K562 (cell line): ENCODE measurements at regions not wholly inside any gene's neighbourhood (a gene's known extent, or its start where the extent isn't known, plus 50 kb on each side); places are given as distances from the start of the nearest gene placed in this dataset.

Source experiments
- ATAC-seq: fragments of 200-7000 bp; cut with Tn5 transposase; 3 replicates; pipeline ENCODE4 v1.9.1; 2020; ENCODE audit warnings: moderate library complexity
- BruUV-seq: library from RNA; stranded (reverse); fragments of 400-500 nt; replicated peaks from 2 replicates; lab custom pipeline; 2021; lab: Mats Ljungman, UMichigan
- CTCF ChIA-PET: fragments of 300-600 bp; formaldehyde crosslinking; extraction: SDS; loops from one replicate; lab custom pipeline; 2021; ENCODE audit warnings: low intra/inter-chr PET ratio; lab: Yijun Ruan, JAX
- POLR2A ChIA-PET: fragments of 300-600, 350-650 bp; sonication (Branson Sonifier 250); formaldehyde crosslinking; extraction: SDS; loops from one replicate; lab custom pipeline; 2021; ENCODE audit warnings: antibody characterized with exemption, inconsistent platforms; lab: Yijun Ruan, JAX
- DNase-seq, 4 experiments: peaks; one replicate each; pipeline versions ENCODE4 v3.0.0 to v3.0.0-alpha.2; 2011 to 2018; ENCODE audit warnings: low spot score in 3 of 4, mixed read lengths in 3 of 4; ENCODE audit errors: extremely low read depth in 1 of 4
- FAIRE-seq: peaks from 2 replicates; lab custom pipeline; 2011; peaks lifted over from hg19 to GRCh38; lab: Jason Lieb, UNC
- H2AFZ ChIP-seq: 2 replicates; pipeline ENCODE4 v1.6.0; 2011; ENCODE audit warnings: low read depth, low read length, control low read depth, inconsistent platforms
- H3K27ac ChIP-seq: fragments of 200-600 bp; 3 replicates; pipeline ENCODE4 v1.8.0; 2011; ENCODE audit warnings: low read depth, mild to moderate bottlenecking, control low read depth, inconsistent platforms, low read length, moderate library complexity, mixed read lengths; ENCODE audit errors: extremely low read depth
- H3K27me3 ChIP-seq, 2 experiments: fragments of 300-600 bp in 1 of 2; 2 replicates in 1 of 2; 3 replicates in 1 of 2; pipeline versions ENCODE4 v1.6.0 to v1.8.0; 2011; ENCODE audit warnings: inconsistent platforms in 2 of 2, low read length in 2 of 2, mild to moderate bottlenecking in 1 of 2, mixed read lengths in 1 of 2, moderate library complexity in 1 of 2; ENCODE audit not compliant: control insufficient read depth in 2 of 2, insufficient read depth in 2 of 2
- H3K36me3 ChIP-seq: fragments of 300-600 bp; 3 replicates; pipeline ENCODE4 v1.8.0; 2011; ENCODE audit warnings: mild to moderate bottlenecking, low read length, inconsistent platforms; ENCODE audit not compliant: control insufficient read depth, insufficient read depth
- H3K4me1 ChIP-seq, 2 experiments: fragments of 200-600 bp in 1 of 2; replicated peaks in 1 of 2; 2 replicates in 1 of 2; 3 replicates in 1 of 2; pipeline versions ENCODE4 v1.5.1 to v1.8.0; 2011; ENCODE audit warnings: inconsistent platforms in 2 of 2, low read length in 2 of 2, mild to moderate bottlenecking in 1 of 2, mixed read lengths in 1 of 2, moderate library complexity in 1 of 2; ENCODE audit not compliant: control insufficient read depth in 2 of 2, insufficient read depth in 2 of 2
- H3K4me2 ChIP-seq: 2 replicates; pipeline ENCODE4 v1.6.1; 2011; ENCODE audit warnings: low read length, control low read depth, inconsistent platforms, mixed read lengths; ENCODE audit not compliant: insufficient read depth
- H3K4me3 ChIP-seq: fragments of 200-600 bp; sonication (generic), shearing (Covaris generic); 2 replicates; pipeline ENCODE4 v1.5.1; 2016; ENCODE audit warnings: control low read depth, inconsistent platforms
- H3K79me2 ChIP-seq: fragments of 200-600 bp; 3 replicates; pipeline ENCODE4 v1.8.0; 2011; ENCODE audit warnings: low read length, inconsistent platforms; ENCODE audit not compliant: control insufficient read depth, insufficient read depth
- H3K9ac ChIP-seq, 2 experiments: 2 replicates each; pipeline versions ENCODE4 v1.6.0 to v1.6.1; 2011; ENCODE audit warnings: low read depth in 2 of 2, low read length in 2 of 2, control low read depth in 1 of 2, inconsistent platforms in 1 of 2, mild to moderate bottlenecking in 1 of 2, mixed read lengths in 1 of 2; ENCODE audit not compliant: insufficient read depth in 1 of 2
- H3K9me1 ChIP-seq: one replicate; pipeline ENCODE4 v1.6.0; 2011; ENCODE audit warnings: inconsistent platforms, mild to moderate bottlenecking, low read length, moderate library complexity; ENCODE audit not compliant: control insufficient read depth, insufficient read depth
- H3K9me3 ChIP-seq: replicated peaks from 2 replicates; pipeline ENCODE4 v1.5.1; 2011; ENCODE audit warnings: low read depth, low read length, inconsistent platforms; ENCODE audit not compliant: control insufficient read depth, insufficient read depth
- H4K20me1 ChIP-seq: replicated peaks from 2 replicates; pipeline ENCODE4 v1.6.1; 2011; ENCODE audit warnings: low read length, inconsistent platforms, mixed read lengths; ENCODE audit not compliant: control insufficient read depth, insufficient read depth
- CREM ChIP-seq: IDR thresholded peaks from 2 replicates; pipeline ENCODE4 v1.6.1; 2014; ENCODE audit warnings: antibody characterized with exemption, low read depth
- CSDE1 ChIP-seq, 2 experiments: fragments of 450-650 bp; IDR thresholded peaks; 2 replicates each; pipeline ENCODE4 v1.6.1; 2016; ENCODE audit warnings: mild to moderate bottlenecking in 1 of 2
- ELF4 ChIP-seq: fragments of 450-650 bp; formaldehyde crosslinking; IDR thresholded peaks from 2 replicates; pipeline ENCODE4 v1.4.0; 2022; ENCODE audit warnings: missing genetic modification characterization
- NELFE ChIP-seq: IDR thresholded peaks from 2 replicates; pipeline ENCODE4 v1.6.1; 2011; ENCODE audit warnings: mild to moderate bottlenecking; ENCODE audit not compliant: insufficient read depth, insufficient read length
- RBFOX2 ChIP-seq: fragments of 200-400 bp; formaldehyde crosslinking; IDR thresholded peaks from 2 replicates; pipeline ENCODE4 v1.6.1; 2017; ENCODE audit warnings: low read depth, mild to moderate bottlenecking, low read length, moderate library complexity
- RBM17 ChIP-seq: fragments of 200-400 bp; formaldehyde crosslinking; IDR thresholded peaks from 2 replicates; pipeline ENCODE4 v1.6.1; 2017; ENCODE audit warnings: low read depth, mild to moderate bottlenecking, low read length, borderline replicate concordance
- SAP30 ChIP-seq: fragments of 200-600 bp; sonication (generic); IDR thresholded peaks from 2 replicates; pipeline ENCODE4 v1.6.1; 2012; ENCODE audit warnings: borderline replicate concordance, low read depth, mild to moderate bottlenecking, moderate library complexity, low read length, control low read depth, inconsistent platforms; ENCODE audit not compliant: insufficient read depth, poor library complexity, severe bottlenecking
- SMARCB1 ChIP-seq: IDR thresholded peaks from 2 replicates; pipeline ENCODE4 v1.6.1; 2011; ENCODE audit warnings: improper control_type of control experiment, low read depth; ENCODE audit not compliant: insufficient read length
- SREBF1 ChIP-seq: fragments of 150-350 bp; IDR thresholded peaks from 2 replicates; pipeline ENCODE4 v1.6.1; 2014; ENCODE audit warnings: antibody characterized with exemption, low read depth, low read length, borderline replicate concordance
- SRF ChIP-seq, 2 experiments: fragments of 250-450, 450-650 bp in 1 of 2; sonication (Bioruptor Pico) in 1 of 2; sonication (generic) in 1 of 2; formaldehyde crosslinking; IDR thresholded peaks; 2 replicates each; pipeline versions ENCODE4 v1.5.0 to v1.5.1; 2020 to 2022; ENCODE audit warnings: mild to moderate bottlenecking in 1 of 2, missing genetic modification reagents in 1 of 2
- TEAD1 ChIP-seq, 2 experiments: fragments of 450-650 bp in 1 of 2; sonication (generic) in 1 of 2; formaldehyde crosslinking; IDR thresholded peaks; 2 replicates each; pipeline versions ENCODE4 v1.4.0 to v1.8.0; 2020 to 2022; ENCODE audit warnings: mild to moderate bottlenecking in 2 of 2, missing genetic modification reagents in 1 of 2
- ZNF431 ChIP-seq: sonication (generic); formaldehyde crosslinking; IDR thresholded peaks from 2 replicates; pipeline ENCODE4 v1.8.0; 2022; ENCODE audit warnings: mild to moderate bottlenecking, missing genetic modification reagents
- ZNF586 ChIP-seq: fragments of 450-650 bp; formaldehyde crosslinking; conservative IDR thresholded peaks from 2 replicates; pipeline ENCODE4 v1.4.0; 2020; ENCODE audit warnings: mild to moderate bottlenecking, moderate library complexity
- ZSCAN29 ChIP-seq: fragments of 450-650 bp; IDR thresholded peaks from 2 replicates; pipeline ENCODE4 v1.6.1; 2017
- WGBS: fragments of 100-300 bp; shearing (Covaris generic); methylation state at CpG from one replicate; pipeline ENCODE4 v1.1.6; 2016; ENCODE audit warnings: low coverage, mixed read lengths; ENCODE audit not compliant: insufficient coverage; ENCODE audit errors: missing lambda C conversion rate; 5-methylcytosine and 5-hydroxymethylcytosine counted together
- in situ Hi-C: fragments of 300-500 bp; cut with MboI; formaldehyde crosslinking; loops from 4 replicates; pipeline ENCODE4 v1.15.0; 2018; ENCODE audit warnings: inconsistent platforms, mixed read lengths
- intact Hi-C: fragments of 100-400 bp; cut with micrococcal nuclease; formaldehyde crosslinking; loops from 2 replicates; pipeline ENCODE4 v1.14.2; 2022
- TF ChIP-seq, protein P1 (sequence below): fragments of 250-450 bp; sonication (Bioruptor Pico); IDR thresholded peaks from 2 replicates; pipeline ENCODE4 v1.8.0; 2022; ENCODE audit warnings: moderate library complexity, mild to moderate bottlenecking, inconsistent platforms
- TF ChIP-seq, protein P2 (sequence below): fragments of 450-650 bp; conservative IDR thresholded peaks from 2 replicates; pipeline ENCODE4 v1.6.1; 2016; ENCODE audit warnings: missing genetic modification characterization, low read depth, mild to moderate bottlenecking, control low read depth, missing compliant biosample characterization
- TF ChIP-seq, protein P3 (sequence below): fragments of 250-450 bp; sonication (Bioruptor Pico); IDR thresholded peaks from 2 replicates; pipeline ENCODE4 v1.9.0; 2021; ENCODE audit warnings: mild to moderate bottlenecking, inconsistent platforms

DNA sequence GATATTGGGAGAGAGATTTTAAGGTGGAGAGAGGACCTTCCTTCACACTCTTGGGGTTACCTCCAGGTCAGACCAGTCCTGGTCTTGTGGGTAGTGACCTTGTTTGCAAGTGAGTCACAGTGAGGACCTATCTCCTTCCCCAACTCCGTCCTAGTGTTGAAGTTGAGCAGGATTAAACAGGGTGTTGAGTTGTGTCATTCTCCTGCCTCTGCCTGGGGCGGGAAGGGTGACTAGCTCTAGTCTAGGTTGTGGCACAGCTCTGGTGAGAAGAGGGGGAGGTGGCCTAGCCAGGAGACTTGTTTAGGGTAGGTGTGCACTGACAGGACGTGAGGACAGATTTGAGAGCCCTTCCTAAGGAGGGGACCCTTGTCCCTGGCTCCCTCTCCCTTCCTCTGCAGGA, 119.6 kb upstream of the PITX1 start:
- Histone ChIP-seq H3K9me3 (no peaks in the 10 kb centered on the region), H3K79me2 (no peaks in the 10 kb centered on the region), H3K4me2 (peak overlapping the region; percentile 22; the same call in 1 of the 2 replicates), H3K27me3 (no peaks in the 10 kb centered on the region), H3K36me3 (no peaks in the 10 kb centered on the region), H3K27ac (no peak overlapping the region; the same call in 2 of the 3 replicates), H3K9ac (peak overlapping the region in 1 of 2 experiments; percentile 49; a peak in 1 of 4 replicates), H3K4me1 (peaks cover 25 to 28% of the 10 kb centered on the region in 2 experiments; a peak in 4 of 5 replicates), H2AFZ (peak overlapping the region; percentile 66), H3K9me1 (no peaks in the 10 kb centered on the region), H4K20me1 (no peaks in the 10 kb centered on the region), H3K4me3 (no peak overlapping the region)
- in situ Hi-C loops (no loop called here), intact Hi-C loops (no loop called here)
- POLR2A ChIA-PET, result interaction anchor here (0.7 to 1.2 kb wide), 2 partner anchors 15 to 28 kb away, joined by 3 to 5 read pairs; no protein-coding TSS in a partner anchor
- DNase-seq (peak; percentile 35 to 72 (median 52)), ATAC-seq (peak; percentile 69), FAIRE-seq (peak; percentile 94)
- 23% methylated on average over 3 of the region's 3 CpGs for WGBS
- no TSS peak for BruUV-seq
- CTCF ChIA-PET, result no interaction called here
- no peak for TF ChIP-seq RBM17
- TF ChIP-seq, protein P1, sequence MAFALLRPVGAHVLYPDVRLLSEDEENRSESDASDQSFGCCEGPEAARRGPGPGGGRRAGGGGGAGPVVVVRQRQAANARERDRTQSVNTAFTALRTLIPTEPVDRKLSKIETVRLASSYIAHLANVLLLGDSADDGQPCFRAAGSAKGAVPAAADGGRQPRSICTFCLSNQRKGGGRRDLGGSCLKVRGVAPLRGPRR, result no peak
- TF ChIP-seq CREM, result 0 out of 2 replicates have a peak, but pooled peaks have one; percentile 25
- TF ChIP-seq TEAD1 (CRISPR knock-in tag; IDR thresholded peaks at IDR 0.05), result no peak
- TF ChIP-seq, protein P2, sequence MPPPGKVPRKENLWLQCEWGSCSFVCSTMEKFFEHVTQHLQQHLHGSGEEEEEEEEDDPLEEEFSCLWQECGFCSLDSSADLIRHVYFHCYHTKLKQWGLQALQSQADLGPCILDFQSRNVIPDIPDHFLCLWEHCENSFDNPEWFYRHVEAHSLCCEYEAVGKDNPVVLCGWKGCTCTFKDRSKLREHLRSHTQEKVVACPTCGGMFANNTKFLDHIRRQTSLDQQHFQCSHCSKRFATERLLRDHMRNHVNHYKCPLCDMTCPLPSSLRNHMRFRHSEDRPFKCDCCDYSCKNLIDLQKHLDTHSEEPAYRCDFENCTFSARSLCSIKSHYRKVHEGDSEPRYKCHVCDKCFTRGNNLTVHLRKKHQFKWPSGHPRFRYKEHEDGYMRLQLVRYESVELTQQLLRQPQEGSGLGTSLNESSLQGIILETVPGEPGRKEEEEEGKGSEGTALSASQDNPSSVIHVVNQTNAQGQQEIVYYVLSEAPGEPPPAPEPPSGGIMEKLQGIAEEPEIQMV (tag), result no peak
- TF ChIP-seq SMARCB1, result no peak
- no peak for TF ChIP-seq CSDE1 (IDR thresholded peaks at IDR 0.05)
- no peak for TF ChIP-seq SREBF1
- TF ChIP-seq NELFE, result no peak
- TF ChIP-seq RBFOX2, result no peak
- no peak for TF ChIP-seq SRF (CRISPR knock-in tag; IDR thresholded peaks at IDR 0.05)
- no peak for TF ChIP-seq ZSCAN29
- TF ChIP-seq ZNF586 (CRISPR knock-in tag), result no peak
- TF ChIP-seq ELF4 (CRISPR knock-in tag), result no peak
- TF ChIP-seq SAP30, result no peak
- no peak for TF ChIP-seq ZNF431
- TF ChIP-seq, protein P3, sequence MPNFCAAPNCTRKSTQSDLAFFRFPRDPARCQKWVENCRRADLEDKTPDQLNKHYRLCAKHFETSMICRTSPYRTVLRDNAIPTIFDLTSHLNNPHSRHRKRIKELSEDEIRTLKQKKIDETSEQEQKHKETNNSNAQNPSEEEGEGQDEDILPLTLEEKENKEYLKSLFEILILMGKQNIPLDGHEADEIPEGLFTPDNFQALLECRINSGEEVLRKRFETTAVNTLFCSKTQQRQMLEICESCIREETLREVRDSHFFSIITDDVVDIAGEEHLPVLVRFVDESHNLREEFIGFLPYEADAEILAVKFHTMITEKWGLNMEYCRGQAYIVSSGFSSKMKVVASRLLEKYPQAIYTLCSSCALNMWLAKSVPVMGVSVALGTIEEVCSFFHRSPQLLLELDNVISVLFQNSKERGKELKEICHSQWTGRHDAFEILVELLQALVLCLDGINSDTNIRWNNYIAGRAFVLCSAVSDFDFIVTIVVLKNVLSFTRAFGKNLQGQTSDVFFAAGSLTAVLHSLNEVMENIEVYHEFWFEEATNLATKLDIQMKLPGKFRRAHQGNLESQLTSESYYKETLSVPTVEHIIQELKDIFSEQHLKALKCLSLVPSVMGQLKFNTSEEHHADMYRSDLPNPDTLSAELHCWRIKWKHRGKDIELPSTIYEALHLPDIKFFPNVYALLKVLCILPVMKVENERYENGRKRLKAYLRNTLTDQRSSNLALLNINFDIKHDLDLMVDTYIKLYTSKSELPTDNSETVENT (CRISPR knock-in tag), result no peak
